ENCODE measurements at regions not wholly inside any gene's neighbourhood (a gene's known extent, or its start where the extent isn't known, plus 50 kb on each side); places are given as distances from the start of the nearest gene placed in this dataset.

DNA sequence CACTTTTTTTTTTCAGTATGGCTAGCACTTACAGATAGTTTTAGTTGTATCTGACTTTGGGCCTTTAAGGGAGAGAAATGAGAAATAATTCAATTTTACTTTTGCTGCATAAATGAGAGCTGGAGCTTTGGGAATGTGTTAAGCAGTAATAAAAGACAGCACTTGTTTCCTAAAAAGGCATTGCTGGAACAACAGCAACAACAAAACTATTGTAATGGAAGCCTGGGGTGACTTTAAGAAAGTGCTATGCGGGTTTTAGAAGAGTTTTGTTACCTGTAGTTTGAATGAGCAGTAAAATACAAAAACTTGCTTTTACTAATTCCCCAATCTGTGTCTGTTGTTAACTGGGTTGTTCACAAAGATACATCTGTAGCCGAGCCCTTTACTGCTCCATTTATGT is 774.0 kb upstream of the ARPP21 start:
- TF ChIP-seq, protein P1, sequence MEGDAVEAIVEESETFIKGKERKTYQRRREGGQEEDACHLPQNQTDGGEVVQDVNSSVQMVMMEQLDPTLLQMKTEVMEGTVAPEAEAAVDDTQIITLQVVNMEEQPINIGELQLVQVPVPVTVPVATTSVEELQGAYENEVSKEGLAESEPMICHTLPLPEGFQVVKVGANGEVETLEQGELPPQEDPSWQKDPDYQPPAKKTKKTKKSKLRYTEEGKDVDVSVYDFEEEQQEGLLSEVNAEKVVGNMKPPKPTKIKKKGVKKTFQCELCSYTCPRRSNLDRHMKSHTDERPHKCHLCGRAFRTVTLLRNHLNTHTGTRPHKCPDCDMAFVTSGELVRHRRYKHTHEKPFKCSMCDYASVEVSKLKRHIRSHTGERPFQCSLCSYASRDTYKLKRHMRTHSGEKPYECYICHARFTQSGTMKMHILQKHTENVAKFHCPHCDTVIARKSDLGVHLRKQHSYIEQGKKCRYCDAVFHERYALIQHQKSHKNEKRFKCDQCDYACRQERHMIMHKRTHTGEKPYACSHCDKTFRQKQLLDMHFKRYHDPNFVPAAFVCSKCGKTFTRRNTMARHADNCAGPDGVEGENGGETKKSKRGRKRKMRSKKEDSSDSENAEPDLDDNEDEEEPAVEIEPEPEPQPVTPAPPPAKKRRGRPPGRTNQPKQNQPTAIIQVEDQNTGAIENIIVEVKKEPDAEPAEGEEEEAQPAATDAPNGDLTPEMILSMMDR (IDR thresholded peaks at IDR 0.05; ENCODE audit: low read depth, low read length) = no peak
- H3K4me3 ChIP-seq (replicated peaks in 1 of 2; ENCODE audit: low read depth in 2 of 2, low read length in 2 of 2) = no peak overlapping the region
- DNase-seq (ENCODE audit: low read depth in 2 of 2) = no peak

DNA sequence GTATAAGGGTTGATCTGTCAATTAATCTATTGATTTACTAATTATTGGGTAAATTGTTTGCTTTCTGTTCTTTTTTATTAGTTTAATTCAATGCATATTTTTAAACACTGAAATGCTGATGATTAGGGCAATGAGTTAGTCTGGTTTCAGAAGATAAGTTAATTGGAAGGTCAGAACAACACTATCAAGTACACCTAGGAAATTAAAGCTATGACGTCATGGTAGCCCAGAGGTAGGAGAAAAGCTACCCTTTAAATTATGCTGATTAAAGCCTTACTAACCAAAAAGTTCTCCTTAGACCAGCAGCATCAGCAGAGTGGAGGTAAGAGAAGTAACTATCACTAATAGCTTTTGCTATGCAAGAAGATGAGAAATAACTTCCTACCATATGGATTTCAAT is 770.4 kb upstream of the ARPP21 start:
- TF ChIP-seq, protein P1 (IDR thresholded peaks at IDR 0.05; ENCODE audit: low read depth, low read length) = no peak
- no peak for DNase-seq (ENCODE audit: low read depth in 2 of 2)
- no peak overlapping the region for H3K4me3 ChIP-seq (replicated peaks in 1 of 2; ENCODE audit: low read depth in 2 of 2, low read length in 2 of 2)

DNA sequence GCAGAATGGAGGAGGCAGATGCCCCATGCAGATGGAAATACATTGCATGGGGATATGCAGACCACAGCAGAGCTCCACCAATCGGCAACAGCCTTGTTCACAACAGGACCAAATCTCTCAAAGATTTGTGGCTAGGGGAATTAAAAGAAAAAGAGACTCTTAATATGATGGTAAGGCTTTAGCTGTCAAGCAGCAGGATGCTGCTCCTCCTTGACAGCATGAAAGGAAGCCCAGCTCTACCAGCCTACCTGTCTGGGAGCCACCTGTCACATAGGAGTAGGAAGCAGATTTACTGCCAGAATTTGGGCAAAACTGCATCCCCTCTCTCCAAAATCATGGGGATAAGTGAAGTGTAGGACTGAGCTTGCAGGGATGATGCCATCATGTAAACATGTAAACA is 769.6 kb upstream of the ARPP21 start:
- H3K4me3 ChIP-seq (replicated peaks in 1 of 2; ENCODE audit: low read depth in 2 of 2, low read length in 2 of 2) = no peak overlapping the region
- TF ChIP-seq, protein P1 (IDR thresholded peaks at IDR 0.05; ENCODE audit: low read depth, low read length) = no peak
- no peak for DNase-seq (ENCODE audit: low read depth in 2 of 2)

DNA sequence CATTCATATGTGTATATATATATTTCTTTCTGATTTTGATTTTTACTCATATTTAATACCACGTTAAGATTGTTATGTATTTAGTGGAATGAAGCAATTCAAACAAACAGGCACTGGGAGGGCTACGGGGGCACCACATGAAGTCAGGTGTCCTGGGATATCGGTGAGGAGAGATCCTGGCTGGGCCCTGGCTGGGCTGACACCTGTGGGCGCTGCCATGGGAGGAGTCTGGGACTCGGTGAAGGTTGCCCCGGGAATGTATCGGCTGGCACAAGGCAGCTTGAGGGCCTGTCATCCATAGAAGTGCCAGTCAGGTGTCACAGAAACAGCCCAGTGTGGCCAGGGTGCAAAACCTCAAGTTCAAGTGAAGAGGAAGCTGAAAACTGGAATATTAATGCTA is 766.9 kb upstream of the ARPP21 start:
- H3K4me3 ChIP-seq (replicated peaks in 1 of 2; ENCODE audit: low read depth in 2 of 2, low read length in 2 of 2) = no peak overlapping the region
- TF ChIP-seq, protein P1 (IDR thresholded peaks at IDR 0.05; ENCODE audit: low read depth, low read length) = no peak
- no peak for DNase-seq (ENCODE audit: low read depth in 2 of 2)

DNA sequence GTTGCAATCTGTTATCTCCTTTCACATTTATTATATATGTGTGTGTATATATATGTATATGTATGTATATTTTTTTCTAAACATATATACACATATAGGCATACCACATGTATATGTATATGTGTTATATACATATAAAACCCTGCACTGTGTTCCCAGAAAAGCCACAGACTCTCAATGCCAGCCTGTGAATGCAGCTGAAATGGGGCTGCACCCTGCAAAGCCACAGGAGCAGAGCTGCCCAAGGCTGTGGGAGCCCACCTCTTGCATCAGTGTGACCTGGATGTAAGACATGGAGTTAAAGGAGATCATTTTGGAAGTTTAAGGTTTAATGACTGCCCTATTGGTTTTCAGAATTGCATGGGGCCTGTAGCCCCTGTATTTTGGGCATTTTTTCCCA is 762.3 kb upstream of the ARPP21 start:
- TF ChIP-seq, protein P1 (IDR thresholded peaks at IDR 0.05; ENCODE audit: low read depth, low read length) = no peak
- DNase-seq (ENCODE audit: low read depth in 2 of 2) = no peak
- no peak overlapping the region for H3K4me3 ChIP-seq (replicated peaks in 1 of 2; ENCODE audit: low read depth in 2 of 2, low read length in 2 of 2)

DNA sequence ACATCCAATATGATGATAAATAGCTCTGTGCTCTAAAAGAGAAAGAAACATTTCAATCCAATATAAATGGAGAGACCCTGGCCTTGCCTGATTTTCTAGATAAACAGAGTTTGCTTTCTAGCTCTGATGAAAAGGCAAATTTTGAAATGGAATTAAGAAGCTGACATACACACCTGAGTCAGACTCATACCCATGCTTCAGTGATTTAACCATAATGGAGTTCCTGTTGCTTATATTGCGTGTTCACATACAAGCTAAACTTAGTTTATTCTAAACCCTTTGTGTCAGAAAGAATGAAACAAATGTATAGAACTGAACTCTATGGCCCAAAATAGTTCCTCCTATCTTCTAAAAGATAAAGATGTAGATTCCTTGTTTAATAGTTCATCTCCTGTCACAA is 760.8 kb upstream of the ARPP21 start:
- no peak for DNase-seq (ENCODE audit: low read depth in 2 of 2)
- TF ChIP-seq, protein P1 (IDR thresholded peaks at IDR 0.05; ENCODE audit: low read depth, low read length) = no peak

DNA sequence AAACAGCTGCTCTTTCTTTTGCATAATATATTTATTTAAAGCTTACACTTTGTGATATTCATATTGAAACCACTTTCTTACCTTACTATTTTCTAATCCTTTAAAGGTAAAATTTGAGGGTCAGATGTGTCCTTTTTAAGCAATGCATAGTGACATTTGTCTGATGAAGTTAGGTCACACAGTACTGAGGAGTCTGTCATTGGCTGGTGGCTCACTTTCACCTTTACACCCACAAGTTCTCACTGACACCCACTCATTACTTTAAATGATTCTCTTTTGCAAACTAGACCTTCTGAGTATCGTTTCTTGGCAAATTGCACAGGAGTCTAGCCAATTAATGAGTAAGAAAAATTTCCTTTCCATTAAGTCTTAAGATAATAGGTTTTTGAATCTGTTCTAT is 758.3 kb upstream of the ARPP21 start:
- DNase-seq (ENCODE audit: low read depth in 2 of 2) = no peak
- TF ChIP-seq, protein P1 (IDR thresholded peaks at IDR 0.05; ENCODE audit: low read depth, low read length) = no peak
- no peak overlapping the region for H3K4me3 ChIP-seq (replicated peaks in 1 of 2; ENCODE audit: low read depth in 2 of 2, low read length in 2 of 2)

More for the DNA sequence above, 760.8 kb upstream of the ARPP21 start:
- no peak overlapping the region for H3K4me3 ChIP-seq (replicated peaks in 1 of 2; ENCODE audit: low read depth in 2 of 2, low read length in 2 of 2)
